ENCODE measurements at regions not wholly inside any gene's neighbourhood (a gene's known extent, or its start where the extent isn't known, plus 50 kb on each side); places are given as distances from the start of the nearest gene placed in this dataset.

- TF ChIP-seq CTCF (conservative IDR thresholded peaks at IDR 0.05) (no peak), ZFX (IDR thresholded peaks at IDR 0.05) (no peak)
These were observed 714.0 kb downstream of the SEMA5A start for GRCh38 chr5:8831854-8832253.

Measured in C4-2B (cell line).